SU-DHL-6 (cell line): ENCODE measurements at regions not wholly inside any gene's neighbourhood (a gene's known extent, or its start where the extent isn't known, plus 50 kb on each side); places are given as distances from the start of the nearest gene placed in this dataset.

Experiments used
- EZH2phosphoT487 ChIP-seq: fragments of 200-600 bp; sonication (generic), shearing (Covaris generic); conservative IDR thresholded peaks from 2 replicates; pipeline ENCODE4 v1.6.1; 2018; ENCODE audit warnings: mild to moderate bottlenecking, antibody characterized with exemption, low read length, moderate library complexity, mixed read lengths
- TF ChIP-seq, protein P1 (sequence below): fragments of 200-600 bp; sonication (generic); IDR thresholded peaks from one replicate; pipeline ENCODE4 v1.5.1; 2017; ENCODE audit warnings: antibody characterized with exemption, mild to moderate bottlenecking, low read length, moderate library complexity; ENCODE audit not compliant: insufficient read depth, poor library complexity, severe bottlenecking

GRCh38 chr2:184472481-184472880 lies 125.8 kb upstream of the ZNF804A start:
- TF ChIP-seq, protein P1, sequence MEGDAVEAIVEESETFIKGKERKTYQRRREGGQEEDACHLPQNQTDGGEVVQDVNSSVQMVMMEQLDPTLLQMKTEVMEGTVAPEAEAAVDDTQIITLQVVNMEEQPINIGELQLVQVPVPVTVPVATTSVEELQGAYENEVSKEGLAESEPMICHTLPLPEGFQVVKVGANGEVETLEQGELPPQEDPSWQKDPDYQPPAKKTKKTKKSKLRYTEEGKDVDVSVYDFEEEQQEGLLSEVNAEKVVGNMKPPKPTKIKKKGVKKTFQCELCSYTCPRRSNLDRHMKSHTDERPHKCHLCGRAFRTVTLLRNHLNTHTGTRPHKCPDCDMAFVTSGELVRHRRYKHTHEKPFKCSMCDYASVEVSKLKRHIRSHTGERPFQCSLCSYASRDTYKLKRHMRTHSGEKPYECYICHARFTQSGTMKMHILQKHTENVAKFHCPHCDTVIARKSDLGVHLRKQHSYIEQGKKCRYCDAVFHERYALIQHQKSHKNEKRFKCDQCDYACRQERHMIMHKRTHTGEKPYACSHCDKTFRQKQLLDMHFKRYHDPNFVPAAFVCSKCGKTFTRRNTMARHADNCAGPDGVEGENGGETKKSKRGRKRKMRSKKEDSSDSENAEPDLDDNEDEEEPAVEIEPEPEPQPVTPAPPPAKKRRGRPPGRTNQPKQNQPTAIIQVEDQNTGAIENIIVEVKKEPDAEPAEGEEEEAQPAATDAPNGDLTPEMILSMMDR: no peak
- TF ChIP-seq EZH2phosphoT487: no peak
